Liver (tissue), 8 donors: ENCODE measurements at regions not wholly inside any gene's neighbourhood (a gene's known extent, or its start where the extent isn't known, plus 50 kb on each side); places are given as distances from the start of the nearest gene placed in this dataset.

Experiments used
- DNase-seq: peaks from one replicate; pipeline ENCODE4 v3.0.0-alpha.2; 2017; ENCODE audit warnings: low spot score
- H3K27ac ChIP-seq, 2 donors: one replicate each; pipeline ENCODE4 v1.7.0; 2013; ENCODE audit warnings: inconsistent platforms in 2 of 2, low read length in 2 of 2, control low read depth in 1 of 2, low read depth in 1 of 2, mild to moderate bottlenecking in 1 of 2
- H3K27me3 ChIP-seq, 4 donors: one replicate each; pipeline versions ENCODE4 v1.6.1 to v1.7.0; 2013; ENCODE audit warnings: low read length in 3 of 4, inconsistent platforms in 1 of 4, mild to moderate bottlenecking in 1 of 4, moderate library complexity in 1 of 4; ENCODE audit not compliant: control insufficient read depth in 4 of 4, insufficient read depth in 4 of 4
- H3K36me3 ChIP-seq, 4 donors: one replicate each; pipeline versions ENCODE4 v1.6.1 to v1.7.0; 2013; ENCODE audit warnings: low read length in 3 of 4, mild to moderate bottlenecking in 3 of 4, low read depth in 1 of 4, moderate library complexity in 1 of 4; ENCODE audit not compliant: control insufficient read depth in 4 of 4, insufficient read depth in 3 of 4
- H3K4me1 ChIP-seq, 4 donors: one replicate each; pipeline versions ENCODE4 v1.6.1 to v1.7.0; 2013; ENCODE audit warnings: low read length in 3 of 4, mild to moderate bottlenecking in 3 of 4, moderate library complexity in 1 of 4; ENCODE audit not compliant: control insufficient read depth in 4 of 4, insufficient read depth in 4 of 4
- H3K4me3 ChIP-seq, 3 donors: one replicate each; pipeline versions ENCODE4 v1.6.1 to v1.7.0; 2013; ENCODE audit warnings: low read length in 3 of 3, control low read depth in 1 of 3, low read depth in 1 of 3, mild to moderate bottlenecking in 1 of 3
- H3K9ac ChIP-seq, 2 donors: one replicate each; pipeline ENCODE4 v1.7.0; 2013; ENCODE audit warnings: low read length in 2 of 2, mild to moderate bottlenecking in 2 of 2, moderate library complexity in 2 of 2, control low read depth in 1 of 2, low read depth in 1 of 2
- H3K9me3 ChIP-seq, 4 donors: one replicate each; pipeline versions ENCODE4 v1.6.1 to v1.7.0; 2013; ENCODE audit warnings: low read length in 3 of 4; ENCODE audit not compliant: control insufficient read depth in 4 of 4
- EGR1 ChIP-seq, 2 donors: IDR thresholded peaks; 2 replicates each; pipeline ENCODE4 v1.6.1; 2016 to 2018; ENCODE audit warnings: antibody characterized with exemption in 2 of 2, low read depth in 2 of 2
- FOXA1 ChIP-seq: IDR thresholded peaks from 2 replicates; pipeline ENCODE4 v1.6.1; 2016; ENCODE audit warnings: antibody characterized with exemption
- FOXA2 ChIP-seq: IDR thresholded peaks from 2 replicates; pipeline ENCODE4 v1.6.1; 2016; ENCODE audit warnings: antibody characterized with exemption
- GABPA ChIP-seq, 2 donors: IDR thresholded peaks in 1 of 2; conservative IDR thresholded peaks in 1 of 2; 2 replicates each; pipeline ENCODE4 v1.6.1; 2016; ENCODE audit warnings: antibody characterized with exemption in 2 of 2, mild to moderate bottlenecking in 1 of 2, moderate library complexity in 1 of 2
- HNF4A ChIP-seq, 2 donors: conservative IDR thresholded peaks; 2 replicates each; pipeline ENCODE4 v1.6.1; 2016; ENCODE audit warnings: antibody characterized with exemption in 2 of 2, mild to moderate bottlenecking in 2 of 2
- HNF4G ChIP-seq: IDR thresholded peaks from 2 replicates; pipeline ENCODE4 v1.6.1; 2016; ENCODE audit warnings: antibody characterized with exemption
- JUND ChIP-seq, 2 donors: IDR thresholded peaks; 2 replicates each; pipeline ENCODE4 v1.6.1; 2016; ENCODE audit warnings: antibody characterized with exemption in 2 of 2
- NR2F2 ChIP-seq: IDR thresholded peaks from 2 replicates; pipeline ENCODE4 v1.6.1; 2016; ENCODE audit warnings: antibody characterized with exemption
- RAD21 ChIP-seq, 2 donors: IDR thresholded peaks; 2 replicates each; pipeline ENCODE4 v1.6.1; 2016; ENCODE audit warnings: antibody characterized with exemption in 2 of 2, mild to moderate bottlenecking in 2 of 2
- RXRA ChIP-seq, 2 donors: IDR thresholded peaks; 2 replicates each; pipeline ENCODE4 v1.6.1; 2017 to 2018; ENCODE audit warnings: antibody characterized with exemption in 2 of 2, mild to moderate bottlenecking in 1 of 2
- SP1 ChIP-seq: IDR thresholded peaks from 2 replicates; pipeline ENCODE4 v1.6.1; 2018; ENCODE audit warnings: antibody characterized with exemption, mild to moderate bottlenecking
- TAF1 ChIP-seq: conservative IDR thresholded peaks from 2 replicates; pipeline ENCODE4 v1.6.1; 2016; ENCODE audit warnings: antibody characterized with exemption, mild to moderate bottlenecking
- WGBS: extraction: QIAGEN DNeasy Blood & Tissue Kit; methylation state at CpG from one replicate; pipeline ENCODE4 v1.1.7; 2013; 5-methylcytosine and 5-hydroxymethylcytosine counted together
- TF ChIP-seq, protein P1 (sequence below): fragments of 150-350 bp; IDR thresholded peaks from 2 replicates; pipeline ENCODE4 v1.5.1; 2017; ENCODE audit warnings: improper control_type of control experiment, low read depth, low read length; ENCODE audit not compliant: missing input control
- TF ChIP-seq, protein P2 (sequence below): IDR thresholded peaks from 2 replicates; pipeline ENCODE4 v1.6.1; 2016; ENCODE audit warnings: antibody characterized with exemption
- TF ChIP-seq, protein P3 (sequence below): IDR thresholded peaks from 2 replicates; pipeline ENCODE4 v1.6.1; 2016; ENCODE audit warnings: antibody characterized with exemption
- TF ChIP-seq, protein P4 (sequence below): IDR thresholded peaks from 2 replicates; pipeline ENCODE4 v1.6.1; 2016; ENCODE audit warnings: antibody characterized with exemption
- donor health status: healthy.
- donor health status: healthy.
- donor health status: healthy.
- donor health status: healthy.
- donor health status: healthy.

DNA sequence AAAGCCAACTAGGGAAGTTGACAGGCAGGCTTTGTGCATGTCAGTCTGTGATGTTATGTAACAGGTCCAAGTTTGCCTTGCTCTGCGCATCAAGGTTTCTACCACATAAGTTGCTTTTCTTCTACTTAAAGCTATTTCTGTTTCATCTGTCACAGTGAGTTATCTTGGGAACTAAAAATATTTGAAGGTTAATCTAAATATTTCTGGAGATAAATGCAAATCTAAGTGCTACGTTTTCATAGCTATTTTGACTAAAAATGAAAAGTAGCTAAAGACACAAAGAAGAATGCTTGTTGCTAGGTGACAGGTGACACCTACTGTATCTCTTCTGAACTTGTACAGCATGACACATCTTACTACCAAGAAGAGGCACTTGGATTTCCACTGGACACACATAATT, 135.6 kb downstream of the KLF12 start:
- no peak for DNase-seq
- Histone ChIP-seq H3K27me3 (no peaks in the 10 kb centered on the region), H3K4me3 (no peak overlapping the region), H3K27ac (no peak overlapping the region), H3K36me3 (peaks cover 0 to 3% (median 0%) of the 10 kb centered on the region in 4 donors), H3K4me1 (no peaks in the 10 kb centered on the region), H3K9me3 (no peaks in the 10 kb centered on the region), H3K9ac (no peak overlapping the region)
- TF ChIP-seq HNF4G (no peak), FOXA1 (no peak), RAD21 (IDR thresholded peaks at IDR 0.05) (no peak), SP1 (no peak), GABPA (IDR thresholded peaks at IDR 0.05 in 1 of 2, conservative IDR thresholded peaks at IDR 0.05 in 1 of 2) (no peak), FOXA2 (no peak), EGR1 (IDR thresholded peaks at IDR 0.05; ENCODE audit: low read depth in 2 of 2) (no peak), TAF1 (no peak), HNF4A (conservative IDR thresholded peaks at IDR 0.05) (no peak), JUND (IDR thresholded peaks at IDR 0.05) (no peak)
- TF ChIP-seq, protein P1, sequence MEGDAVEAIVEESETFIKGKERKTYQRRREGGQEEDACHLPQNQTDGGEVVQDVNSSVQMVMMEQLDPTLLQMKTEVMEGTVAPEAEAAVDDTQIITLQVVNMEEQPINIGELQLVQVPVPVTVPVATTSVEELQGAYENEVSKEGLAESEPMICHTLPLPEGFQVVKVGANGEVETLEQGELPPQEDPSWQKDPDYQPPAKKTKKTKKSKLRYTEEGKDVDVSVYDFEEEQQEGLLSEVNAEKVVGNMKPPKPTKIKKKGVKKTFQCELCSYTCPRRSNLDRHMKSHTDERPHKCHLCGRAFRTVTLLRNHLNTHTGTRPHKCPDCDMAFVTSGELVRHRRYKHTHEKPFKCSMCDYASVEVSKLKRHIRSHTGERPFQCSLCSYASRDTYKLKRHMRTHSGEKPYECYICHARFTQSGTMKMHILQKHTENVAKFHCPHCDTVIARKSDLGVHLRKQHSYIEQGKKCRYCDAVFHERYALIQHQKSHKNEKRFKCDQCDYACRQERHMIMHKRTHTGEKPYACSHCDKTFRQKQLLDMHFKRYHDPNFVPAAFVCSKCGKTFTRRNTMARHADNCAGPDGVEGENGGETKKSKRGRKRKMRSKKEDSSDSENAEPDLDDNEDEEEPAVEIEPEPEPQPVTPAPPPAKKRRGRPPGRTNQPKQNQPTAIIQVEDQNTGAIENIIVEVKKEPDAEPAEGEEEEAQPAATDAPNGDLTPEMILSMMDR, result no peak
- TF ChIP-seq, protein P2, sequence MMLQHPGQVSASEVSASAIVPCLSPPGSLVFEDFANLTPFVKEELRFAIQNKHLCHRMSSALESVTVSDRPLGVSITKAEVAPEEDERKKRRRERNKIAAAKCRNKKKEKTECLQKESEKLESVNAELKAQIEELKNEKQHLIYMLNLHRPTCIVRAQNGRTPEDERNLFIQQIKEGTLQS, result no peak
- TF ChIP-seq, protein P3, sequence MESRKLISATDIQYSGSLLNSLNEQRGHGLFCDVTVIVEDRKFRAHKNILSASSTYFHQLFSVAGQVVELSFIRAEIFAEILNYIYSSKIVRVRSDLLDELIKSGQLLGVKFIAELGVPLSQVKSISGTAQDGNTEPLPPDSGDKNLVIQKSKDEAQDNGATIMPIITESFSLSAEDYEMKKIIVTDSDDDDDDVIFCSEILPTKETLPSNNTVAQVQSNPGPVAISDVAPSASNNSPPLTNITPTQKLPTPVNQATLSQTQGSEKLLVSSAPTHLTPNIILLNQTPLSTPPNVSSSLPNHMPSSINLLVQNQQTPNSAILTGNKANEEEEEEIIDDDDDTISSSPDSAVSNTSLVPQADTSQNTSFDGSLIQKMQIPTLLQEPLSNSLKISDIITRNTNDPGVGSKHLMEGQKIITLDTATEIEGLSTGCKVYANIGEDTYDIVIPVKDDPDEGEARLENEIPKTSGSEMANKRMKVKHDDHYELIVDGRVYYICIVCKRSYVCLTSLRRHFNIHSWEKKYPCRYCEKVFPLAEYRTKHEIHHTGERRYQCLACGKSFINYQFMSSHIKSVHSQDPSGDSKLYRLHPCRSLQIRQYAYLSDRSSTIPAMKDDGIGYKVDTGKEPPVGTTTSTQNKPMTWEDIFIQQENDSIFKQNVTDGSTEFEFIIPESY, result no peak
- TF ChIP-seq, protein P4, sequence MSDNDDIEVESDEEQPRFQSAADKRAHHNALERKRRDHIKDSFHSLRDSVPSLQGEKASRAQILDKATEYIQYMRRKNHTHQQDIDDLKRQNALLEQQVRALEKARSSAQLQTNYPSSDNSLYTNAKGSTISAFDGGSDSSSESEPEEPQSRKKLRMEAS, result no peak
- 90% methylated on average over 2 of the region's 2 CpGs for WGBS

DNA sequence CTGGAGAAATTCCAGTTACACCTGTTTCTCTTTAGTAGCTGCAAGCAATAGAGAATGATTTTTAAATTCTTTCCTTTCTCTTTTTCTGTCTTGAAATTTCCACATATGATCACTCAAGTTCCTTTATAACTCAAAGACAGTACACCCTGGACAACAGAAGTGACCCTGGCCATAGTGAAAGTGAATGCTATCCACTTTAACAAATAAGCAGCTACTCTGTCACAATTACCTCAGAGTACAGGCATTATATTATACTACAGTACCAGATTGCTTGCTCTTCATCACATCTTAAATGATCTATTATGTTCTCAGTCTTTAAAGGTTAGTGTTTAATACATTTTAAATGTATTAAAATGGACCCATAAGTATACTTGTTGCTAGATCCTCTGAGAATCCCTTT, 136.2 kb downstream of the KLF12 start:
- Histone ChIP-seq H3K9me3 (no peaks in the 10 kb centered on the region), H3K27ac (no peak overlapping the region), H3K4me3 (no peak overlapping the region), H3K9ac (no peak overlapping the region), H3K27me3 (no peaks in the 10 kb centered on the region), H3K36me3 (peaks cover 0 to 4% (median 0%) of the 10 kb centered on the region in 4 donors), H3K4me1 (no peaks in the 10 kb centered on the region)
- no peak for DNase-seq
- no peak for TF ChIP-seq HNF4G
- no peak for TF ChIP-seq NR2F2
- no peak for TF ChIP-seq RAD21 (IDR thresholded peaks at IDR 0.05)
- no peak for TF ChIP-seq HNF4A (conservative IDR thresholded peaks at IDR 0.05)
- TF ChIP-seq RXRA (IDR thresholded peaks at IDR 0.05), result no peak
- TF ChIP-seq EGR1 (IDR thresholded peaks at IDR 0.05; ENCODE audit: low read depth in 2 of 2), result no peak

DNA sequence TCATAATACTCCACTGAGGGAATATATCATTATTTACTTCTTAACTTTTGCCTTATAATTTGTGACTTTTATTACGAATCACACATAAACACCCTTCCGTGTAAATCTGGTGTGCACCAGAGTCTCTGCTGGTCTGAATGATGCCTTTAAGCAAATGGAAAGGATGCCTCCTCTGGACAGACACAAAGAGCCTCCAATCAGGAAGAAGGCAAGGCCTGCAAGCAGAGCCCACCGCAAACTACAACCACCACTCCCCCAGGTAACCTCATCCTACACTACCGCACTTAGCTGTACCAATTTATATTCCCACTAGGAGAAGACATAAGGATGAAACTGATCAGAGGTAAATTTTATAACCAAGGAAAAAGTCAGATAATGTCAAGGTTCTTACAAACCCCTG, 137.6 kb downstream of the KLF12 start:
- H3K36me3 ChIP-seq, result peaks cover 0 to 4% (median 2%) of the 10 kb centered on the region in 4 donors
- no peak for DNase-seq
- no peaks in the 10 kb centered on the region for H3K9me3 ChIP-seq
- no peak overlapping the region for H3K9ac ChIP-seq
- WGBS, result 97% methylated on average over 4 of the region's 4 CpGs
- TF ChIP-seq EGR1 (IDR thresholded peaks at IDR 0.05; ENCODE audit: low read depth in 2 of 2), result no peak
- TF ChIP-seq, protein P3, result no peak
- no peak for TF ChIP-seq GABPA (IDR thresholded peaks at IDR 0.05 in 1 of 2, conservative IDR thresholded peaks at IDR 0.05 in 1 of 2)
- TF ChIP-seq, protein P2, result no peak
- TF ChIP-seq, protein P4, result no peak
- TF ChIP-seq RXRA (IDR thresholded peaks at IDR 0.05), result no peak
- TF ChIP-seq, protein P1, result no peak
- TF ChIP-seq FOXA2, result no peak
- TF ChIP-seq TAF1, result no peak
- no peak for TF ChIP-seq SP1
- no peak for TF ChIP-seq HNF4G
- no peaks in the 10 kb centered on the region for H3K4me1 ChIP-seq
- no peaks in the 10 kb centered on the region for H3K27me3 ChIP-seq
- no peak overlapping the region for H3K27ac ChIP-seq
- no peak overlapping the region for H3K4me3 ChIP-seq
